ENCODE measurements at regions not wholly inside any gene's neighbourhood (a gene's known extent, or its start where the extent isn't known, plus 50 kb on each side); places are given as distances from the start of the nearest gene placed in this dataset.

DNA sequence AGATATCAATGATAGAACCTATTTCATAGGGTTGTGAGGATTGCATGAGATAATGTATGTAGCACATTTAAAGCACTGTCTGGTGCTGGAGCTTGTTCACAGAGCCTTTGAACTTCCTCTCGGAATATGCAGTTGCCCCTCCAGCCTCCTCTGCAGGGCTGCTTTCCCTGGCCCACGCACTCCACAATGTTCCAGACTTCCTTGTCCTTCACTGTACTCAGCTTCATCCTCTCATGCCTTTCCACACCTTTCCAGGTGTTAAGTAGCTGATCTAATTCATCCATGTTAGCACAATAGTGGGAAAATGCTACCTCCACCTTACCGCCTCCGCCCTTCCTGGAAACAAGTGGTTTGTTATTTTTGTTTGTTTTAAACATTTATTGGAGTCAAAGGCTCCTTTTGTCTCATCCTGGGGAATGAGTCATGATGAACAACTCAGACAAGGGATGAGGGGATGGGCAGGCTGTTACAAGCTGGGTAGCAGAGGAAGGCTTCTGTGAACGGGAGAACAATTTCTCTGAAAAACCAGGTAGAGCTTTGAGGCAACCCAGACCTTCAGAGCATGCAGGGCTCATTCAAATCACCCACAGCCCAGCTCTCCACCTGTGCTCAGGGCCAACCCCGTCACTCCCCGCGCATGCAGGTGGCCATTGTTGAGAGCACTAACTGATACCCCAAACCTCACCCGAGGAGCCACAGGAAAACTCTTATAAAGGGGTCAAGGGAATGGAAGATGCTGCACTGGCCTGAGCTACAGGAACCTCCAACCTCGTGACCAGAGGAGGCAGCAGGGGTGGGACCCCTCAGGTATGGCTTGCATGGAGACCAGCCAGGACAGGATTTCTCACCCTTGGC lies 84.9 kb upstream of the TBL1X start:
- no peaks in the 10 kb centered on the region for H3K4me1 ChIP-seq
- H3K4me3 ChIP-seq, result no peak overlapping the region
- no peak for TF ChIP-seq Cebpa-rat (IDR thresholded peaks at IDR 0.05)
- no peak overlapping the region for H3K27ac ChIP-seq
- H4K20me1 ChIP-seq, result no peaks in the 10 kb centered on the region
- H3K9ac ChIP-seq, result no peak overlapping the region
- H3K9me3 ChIP-seq, result peaks cover 6% of the 10 kb centered on the region
- no peak overlapping the region for H3K4me2 ChIP-seq
- H3K27me3 ChIP-seq, result no peaks in the 10 kb centered on the region
- no peaks in the 10 kb centered on the region for H3K36me3 ChIP-seq

DNA sequence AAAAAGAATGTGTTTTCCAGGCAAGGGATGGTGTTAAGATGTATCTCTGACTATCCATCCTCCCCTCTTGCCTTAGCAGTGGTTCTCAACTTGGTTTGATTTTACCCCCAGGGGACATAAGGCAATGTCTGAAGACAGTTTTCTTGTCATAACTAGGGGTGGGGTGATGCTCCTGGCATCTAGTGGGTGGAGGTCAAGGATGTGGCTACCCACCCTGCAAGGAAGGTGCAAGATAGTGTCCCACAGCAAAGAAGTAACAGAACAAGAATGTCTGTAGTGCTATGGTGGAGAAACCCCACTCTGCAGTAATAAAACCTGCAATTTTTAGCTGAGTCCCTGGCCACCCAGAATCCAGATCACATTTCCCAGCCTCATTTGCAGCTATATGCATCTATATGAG lies 81.2 kb upstream of the TBL1X start:
- Histone ChIP-seq H3K27ac (no peak overlapping the region), H3K4me1 (no peaks in the 10 kb centered on the region), H3K4me3 (no peak overlapping the region), H3K9ac (no peak overlapping the region), H4K20me1 (no peaks in the 10 kb centered on the region), H3K9me3 (no peaks in the 10 kb centered on the region), H3K36me3 (no peaks in the 10 kb centered on the region), H3K27me3 (no peaks in the 10 kb centered on the region), H3K4me2 (no peak overlapping the region)
- no peak for TF ChIP-seq Cebpa-rat (IDR thresholded peaks at IDR 0.05)

DNA sequence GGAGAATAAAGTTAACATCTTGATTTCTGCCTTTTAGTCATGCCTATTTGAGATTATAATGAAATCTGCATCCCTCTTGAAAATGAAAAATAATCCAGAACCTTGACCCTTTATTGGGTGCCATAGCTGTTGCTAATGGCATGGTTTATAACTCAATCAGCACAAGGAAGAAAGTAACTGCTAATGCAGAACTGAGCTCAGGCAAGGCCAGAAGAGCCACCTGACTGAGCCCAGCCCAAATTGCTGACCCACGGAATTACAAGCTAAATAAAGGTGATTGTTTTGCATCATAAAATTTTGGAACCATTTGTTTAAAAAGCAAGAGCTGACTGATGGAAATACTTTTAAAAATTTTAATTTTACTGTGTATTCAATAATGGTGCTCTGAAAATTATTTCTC lies 76.4 kb upstream of the TBL1X start:
- Histone ChIP-seq H3K36me3 (no peaks in the 10 kb centered on the region), H3K4me3 (no peak overlapping the region)

DNA sequence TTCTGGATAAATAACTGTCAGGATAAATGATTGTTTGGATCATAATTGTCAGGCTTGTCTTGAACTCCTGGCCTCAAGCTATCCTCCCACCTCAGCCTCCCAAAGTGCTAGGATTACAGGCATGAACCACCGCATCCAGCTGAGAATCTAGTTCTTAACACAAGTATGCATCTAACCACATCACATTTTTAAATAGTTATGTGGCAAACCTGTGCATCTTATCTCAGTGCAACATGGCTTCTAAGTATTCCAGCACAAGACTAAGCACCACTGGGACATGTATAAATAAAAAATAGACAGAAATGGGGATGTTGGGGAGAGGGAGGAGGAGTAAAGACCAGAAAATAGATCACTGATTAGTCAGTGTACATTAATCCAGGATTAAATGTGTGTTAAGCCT lies 74.7 kb upstream of the TBL1X start:
- Histone ChIP-seq H3K36me3 (no peaks in the 10 kb centered on the region), H3K4me3 (no peak overlapping the region), H3K9me3 (peaks cover 40% of the 10 kb centered on the region)

More for the DNA sequence above, 76.4 kb upstream of the TBL1X start:
- peaks cover 20% of the 10 kb centered on the region for H3K4me1 ChIP-seq
- H3K27ac ChIP-seq, result no peak overlapping the region
- TF ChIP-seq Cebpa-rat (IDR thresholded peaks at IDR 0.05), result no peak
- H3K27me3 ChIP-seq, result no peaks in the 10 kb centered on the region
- no peaks in the 10 kb centered on the region for H4K20me1 ChIP-seq
- peaks cover 29% of the 10 kb centered on the region for H3K9me3 ChIP-seq
- H3K9ac ChIP-seq, result no peak overlapping the region
- H3K4me2 ChIP-seq, result no peak overlapping the region

DNA sequence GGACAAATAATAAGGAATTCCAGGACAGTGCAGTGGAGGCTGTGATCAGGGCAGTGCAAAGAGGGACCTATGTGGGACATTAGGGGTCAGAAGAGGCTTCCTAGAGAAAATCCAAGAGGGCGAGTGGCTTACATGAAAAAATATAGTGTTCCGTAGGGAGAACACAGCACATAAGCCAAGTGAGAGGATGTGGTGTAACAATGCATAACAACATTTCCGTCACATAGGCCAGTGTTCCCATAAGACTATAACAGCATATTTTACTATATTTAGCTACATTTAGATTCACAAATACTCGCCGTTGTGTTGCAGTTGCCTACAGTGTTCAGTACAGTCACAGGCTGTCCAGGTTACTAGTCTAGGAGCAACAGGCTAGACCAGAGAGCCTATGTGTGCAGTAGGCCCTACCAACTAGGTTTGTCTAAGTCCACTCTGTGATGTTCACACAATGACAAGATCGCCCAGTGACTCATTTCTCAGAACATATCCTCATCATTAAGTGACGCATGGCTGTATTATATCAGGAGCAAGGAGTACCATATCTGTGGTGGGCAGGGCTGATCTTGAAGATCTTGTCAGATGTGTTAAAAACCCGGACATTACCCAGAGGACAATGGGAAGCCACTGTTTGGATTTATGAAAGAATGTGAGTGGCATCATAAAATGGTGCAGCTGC lies 74.0 kb upstream of the TBL1X start:
- TF ChIP-seq Cebpa-rat (IDR thresholded peaks at IDR 0.05), result no peak
- no peaks in the 10 kb centered on the region for H3K36me3 ChIP-seq
- H3K27ac ChIP-seq, result peak overlapping the region; percentile 62
- H3K4me2 ChIP-seq, result peak overlapping the region; percentile 59
- H3K4me3 ChIP-seq, result 0 out of 2 replicates have a peak overlapping the region, but pooled peaks have one; percentile 6
- H3K4me1 ChIP-seq, result peaks cover 25% of the 10 kb centered on the region
- H4K20me1 ChIP-seq, result no peaks in the 10 kb centered on the region
- H3K9ac ChIP-seq, result no peak overlapping the region
- H3K9me3 ChIP-seq, result peaks cover 45% of the 10 kb centered on the region
- no peaks in the 10 kb centered on the region for H3K27me3 ChIP-seq

More for the DNA sequence above, 74.7 kb upstream of the TBL1X start:
- Histone ChIP-seq H4K20me1 (no peaks in the 10 kb centered on the region), H3K27me3 (no peaks in the 10 kb centered on the region), H3K4me2 (peak overlapping the region; percentile 59), H3K27ac (peak overlapping the region; percentile 62; the same call in 1 of the 2 replicates), H3K4me1 (peaks cover 20% of the 10 kb centered on the region), H3K9ac (no peak overlapping the region)
- no peak for TF ChIP-seq Cebpa-rat (IDR thresholded peaks at IDR 0.05)

DNA sequence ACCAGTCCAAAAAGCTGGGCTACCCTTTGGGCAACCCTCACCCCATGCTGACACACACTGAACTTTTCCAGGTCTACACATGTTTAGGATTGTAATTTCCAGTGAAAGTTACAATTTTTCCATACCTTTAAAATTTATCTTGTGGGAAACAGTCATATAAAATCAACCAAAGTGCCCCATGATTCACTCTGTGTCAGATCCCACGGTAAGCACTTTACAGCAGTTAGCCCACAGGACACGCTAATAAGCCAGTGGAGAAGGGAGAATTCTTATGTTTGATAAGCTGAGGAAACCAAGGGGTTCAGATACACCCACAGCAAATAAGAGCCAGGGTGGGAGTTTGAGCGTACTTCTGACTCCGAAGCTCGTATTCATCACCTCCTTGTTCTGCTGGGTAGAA lies 72.4 kb upstream of the TBL1X start:
- peaks cover 46% of the 10 kb centered on the region for H3K9me3 ChIP-seq
- H3K27me3 ChIP-seq, result no peaks in the 10 kb centered on the region
- no peak overlapping the region for H3K4me3 ChIP-seq
- H4K20me1 ChIP-seq, result no peaks in the 10 kb centered on the region
- H3K27ac ChIP-seq, result no peak overlapping the region
- H3K36me3 ChIP-seq, result no peaks in the 10 kb centered on the region
- H3K9ac ChIP-seq, result no peak overlapping the region
- peaks cover 38% of the 10 kb centered on the region for H3K4me1 ChIP-seq
- no peak for TF ChIP-seq Cebpa-rat (IDR thresholded peaks at IDR 0.05)
- H3K4me2 ChIP-seq, result no peak overlapping the region

DNA sequence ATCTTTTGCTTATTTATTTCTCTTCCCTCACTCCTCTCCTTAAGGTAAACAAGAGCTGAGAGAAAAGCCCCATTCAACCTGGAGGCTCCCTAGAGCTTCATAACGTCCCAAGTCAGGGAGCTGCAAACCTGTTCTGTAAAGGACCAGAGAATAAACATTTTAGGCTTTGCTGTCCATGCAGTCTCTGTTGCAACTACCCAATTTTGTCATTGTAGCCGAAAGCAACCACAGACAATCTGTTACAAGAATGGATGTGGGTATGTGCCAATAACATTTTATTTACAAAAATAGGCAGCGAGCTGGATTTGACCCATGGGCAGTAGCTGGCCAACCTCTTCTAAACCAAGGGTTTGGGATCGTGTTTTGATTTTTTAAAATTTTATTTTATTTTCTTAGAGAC lies 71.3 kb upstream of the TBL1X start:
- Histone ChIP-seq H3K4me1 (peaks cover 38% of the 10 kb centered on the region), H3K9ac (no peak overlapping the region), H3K36me3 (no peaks in the 10 kb centered on the region), H3K4me2 (no peak overlapping the region), H4K20me1 (no peaks in the 10 kb centered on the region), H3K4me3 (no peak overlapping the region), H3K27me3 (no peaks in the 10 kb centered on the region), H3K9me3 (peaks cover 57% of the 10 kb centered on the region), H3K27ac (no peak overlapping the region)
- TF ChIP-seq Cebpa-rat (IDR thresholded peaks at IDR 0.05), result no peak

DNA sequence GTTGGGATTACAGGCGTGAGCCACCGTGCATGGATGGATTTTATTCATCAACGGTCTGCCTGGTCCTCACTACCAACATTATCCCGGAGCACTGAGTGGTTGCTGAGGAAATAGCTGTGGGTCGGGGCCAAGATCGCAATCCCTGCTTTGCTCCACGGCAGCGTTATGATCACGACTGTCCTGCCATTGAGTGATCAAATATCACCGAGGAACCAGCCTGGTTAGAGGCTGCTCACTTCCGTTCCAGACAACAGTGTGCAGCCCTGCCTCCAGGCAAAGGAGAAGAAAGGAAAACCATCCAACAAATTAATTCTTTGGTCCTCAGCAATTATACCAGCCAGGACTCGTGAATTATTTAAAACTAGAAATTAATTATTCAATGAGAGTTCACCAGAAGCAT lies 70.6 kb upstream of the TBL1X start:
- no peak overlapping the region for H3K4me2 ChIP-seq
- peaks cover 38% of the 10 kb centered on the region for H3K4me1 ChIP-seq
- H3K36me3 ChIP-seq, result no peaks in the 10 kb centered on the region
- H3K9me3 ChIP-seq, result peaks cover 64% of the 10 kb centered on the region
- TF ChIP-seq Cebpa-rat (IDR thresholded peaks at IDR 0.05), result no peak
- H3K9ac ChIP-seq, result no peak overlapping the region
- no peak overlapping the region for H3K27ac ChIP-seq
- H4K20me1 ChIP-seq, result no peaks in the 10 kb centered on the region
- no peaks in the 10 kb centered on the region for H3K27me3 ChIP-seq
- H3K4me3 ChIP-seq, result no peak overlapping the region

DNA sequence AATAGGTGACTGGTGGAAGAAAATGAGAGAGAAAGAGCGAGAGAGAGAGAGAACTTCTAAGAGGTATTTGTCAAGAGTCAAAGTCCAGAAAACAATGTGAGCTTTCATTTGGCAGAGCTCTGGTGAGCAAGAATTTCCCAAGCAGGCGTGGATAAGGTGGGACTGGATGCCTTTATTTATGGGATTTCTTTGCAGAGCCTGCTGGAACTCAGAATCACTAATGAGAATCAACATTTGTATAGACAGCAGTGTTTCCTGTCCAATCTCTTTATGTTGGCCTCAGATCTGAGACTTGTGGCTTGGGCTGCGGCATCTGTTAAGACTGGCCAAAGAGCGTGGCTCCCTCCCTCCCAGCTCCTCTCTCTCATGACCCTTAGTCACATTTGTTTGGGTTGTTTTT lies 67.9 kb upstream of the TBL1X start:
- Histone ChIP-seq H3K4me1 (peaks cover 19% of the 10 kb centered on the region), H4K20me1 (no peaks in the 10 kb centered on the region), H3K9me3 (peaks cover 69% of the 10 kb centered on the region), H3K27ac (no peak overlapping the region), H3K9ac (no peak overlapping the region), H3K4me2 (peak overlapping the region; percentile 42; the same call in 1 of the 2 replicates), H3K4me3 (no peak overlapping the region), H3K36me3 (no peaks in the 10 kb centered on the region), H3K27me3 (no peaks in the 10 kb centered on the region)
- TF ChIP-seq Cebpa-rat (IDR thresholded peaks at IDR 0.05), result no peak

DNA sequence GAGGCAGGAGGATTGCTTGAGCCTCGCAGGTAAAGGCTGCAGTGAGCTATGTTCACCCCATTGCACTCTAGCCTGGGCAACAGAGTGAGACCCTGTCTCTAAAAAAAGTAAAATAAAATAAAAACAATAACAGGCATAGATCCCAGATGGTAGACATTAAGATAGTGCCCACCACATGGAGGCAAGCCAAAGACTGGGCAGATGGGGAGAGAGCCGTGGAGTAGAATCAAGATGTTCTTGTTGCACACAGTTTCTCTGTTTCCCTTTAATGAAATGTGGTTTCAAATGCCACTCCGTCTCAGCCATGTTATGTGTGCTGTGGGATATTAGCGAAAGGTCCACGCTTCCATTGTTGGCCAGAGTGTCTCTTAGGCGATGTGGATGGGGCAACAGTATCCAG lies 63.8 kb upstream of the TBL1X start:
- no peak for TF ChIP-seq Cebpa-rat (IDR thresholded peaks at IDR 0.05)
- Histone ChIP-seq H3K4me3 (no peak overlapping the region), H3K4me1 (peaks cover 11% of the 10 kb centered on the region), H3K9ac (no peak overlapping the region), H3K4me2 (no peak overlapping the region), H3K27me3 (no peaks in the 10 kb centered on the region), H3K36me3 (peaks cover 9% of the 10 kb centered on the region; the same call in 1 of the 2 replicates), H4K20me1 (no peaks in the 10 kb centered on the region), H3K9me3 (peaks cover 79% of the 10 kb centered on the region), H3K27ac (no peak overlapping the region)
